ENCODE measurements at regions not wholly inside any gene's neighbourhood (a gene's known extent, or its start where the extent isn't known, plus 50 kb on each side); places are given as distances from the start of the nearest gene placed in this dataset.
A peak's percentile ranks its signal among the peaks of the same experiment; 100 is the strongest.

DNA sequence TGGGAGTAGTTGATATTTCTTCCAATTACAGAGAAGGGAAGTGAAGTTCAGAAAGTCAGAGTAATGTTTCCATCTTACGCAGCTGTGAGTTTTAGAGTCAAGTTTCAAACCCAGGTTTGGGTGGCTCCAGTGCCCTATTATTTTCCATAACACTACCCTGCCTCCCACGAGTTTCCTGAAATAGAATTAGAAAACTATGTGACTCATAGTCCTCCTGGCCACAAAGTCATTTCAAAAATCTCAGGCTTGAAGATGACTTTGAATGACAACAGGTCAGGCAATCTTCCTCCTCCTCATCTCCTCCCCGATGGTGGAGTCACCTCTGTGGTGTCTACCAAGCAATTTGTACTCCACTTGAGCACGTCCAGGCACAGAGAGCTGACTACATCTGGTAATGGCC is 212.3 kb upstream of the TRIB2 start:
- Histone ChIP-seq H3K9ac (ENCODE audit: low read length) (no peak overlapping the region), H3K27me3 (ENCODE audit: insufficient read depth, low read length) (no peaks in the 10 kb centered on the region), H3K79me2 (ENCODE audit: insufficient read depth, low read length) (no peaks in the 10 kb centered on the region), H4K20me1 (ENCODE audit: insufficient read depth) (no peaks in the 10 kb centered on the region), H2AFZ (ENCODE audit: low read depth, low read length, poor library complexity, severe bottlenecking) (no peak overlapping the region), H3K4me2 (ENCODE audit: low read length) (peak overlapping the region; percentile 55), H3K9me3 (ENCODE audit: control insufficient read depth in 1 of 2, insufficient read depth in 1 of 2, low read depth in 1 of 2, low read length in 2 of 2) (no peaks in the 10 kb centered on the region), H3K36me3 (ENCODE audit: control insufficient read depth in 1 of 2, insufficient read depth in 2 of 2, low read length in 2 of 2) (no peaks in the 10 kb centered on the region), H3K4me3 (replicated peaks in 1 of 2; ENCODE audit: low read depth in 1 of 2, low read length in 2 of 2) (no peak overlapping the region), H3K27ac (ENCODE audit: low read depth, low read length) (no peak overlapping the region), H3K9me2 (ENCODE audit: insufficient read depth) (no peaks in the 10 kb centered on the region), H3K4me1 (ENCODE audit: control insufficient read depth in 1 of 2, insufficient read depth in 2 of 2, low read length in 2 of 2) (peaks cover 0 to 11% of the 10 kb centered on the region in 2 experiments; a peak in 3 of 4 replicates)
- ChIA-PET CTCF (no interaction called here), RAD21 (ENCODE audit: low non-redundant PET in 1 of 2, low total read pairs in 2 of 2, uncharacterized antibody in 2 of 2, unreplicated experiment in 2 of 2) (no interaction called here), POLR2A (no interaction called here)
- BruUV-seq (replicated peaks), result no TSS peak
- ATAC-seq, result no peak
- DNase-seq (ENCODE audit: low read depth, low spot score), result no peak
- intact Hi-C loops (cut with micrococcal nuclease), result no loop called here
- no peak for TF ChIP-seq ELF1 (IDR thresholded peaks at IDR 0.05; ENCODE audit: borderline replicate concordance, low read depth)
- TF ChIP-seq POLR2AphosphoS5 (IDR thresholded peaks at IDR 0.05; ENCODE audit: low read depth, low read length), result no peak
- peak; percentile 50; the same call in 1 of the 2 replicates for TF ChIP-seq EGR1 (IDR thresholded peaks at IDR 0.05; ENCODE audit: low read depth)
- TF ChIP-seq CTCF (IDR thresholded peaks at IDR 0.05 in 2 of 3, conservative IDR thresholded peaks at IDR 0.05 in 1 of 3; ENCODE audit: borderline replicate concordance in 1 of 3, insufficient read depth in 1 of 3, low read depth in 2 of 3, low read length in 2 of 3), result no peak
- peak; percentile 11; the same call in 1 of the 2 replicates for TF ChIP-seq FOSL1 (IDR thresholded peaks at IDR 0.05; ENCODE audit: low read depth)

DNA sequence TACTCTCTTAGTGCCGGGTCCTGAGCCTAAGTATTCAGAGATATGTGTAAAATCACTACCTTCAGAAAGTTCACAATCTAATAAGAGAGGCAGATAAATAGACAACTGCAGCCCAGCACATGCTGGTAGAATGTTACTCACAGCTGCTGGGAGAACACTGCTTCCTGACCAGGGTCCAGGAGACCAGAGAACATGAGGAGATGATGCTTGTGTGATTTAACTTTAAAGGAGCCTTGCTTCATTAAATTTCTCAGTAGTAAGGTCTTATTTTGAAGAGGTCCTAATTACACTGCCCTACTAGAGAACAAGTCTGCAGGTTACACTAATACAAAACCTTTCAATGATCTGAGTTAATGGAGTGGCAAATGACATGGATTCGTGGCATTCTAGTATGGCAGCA is 209.9 kb upstream of the TRIB2 start:
- Histone ChIP-seq H3K27ac (ENCODE audit: low read depth, low read length) (no peak overlapping the region), H3K9ac (ENCODE audit: low read length) (no peak overlapping the region), H3K9me2 (ENCODE audit: insufficient read depth) (no peaks in the 10 kb centered on the region), H3K9me3 (ENCODE audit: control insufficient read depth in 1 of 2, insufficient read depth in 1 of 2, low read depth in 1 of 2, low read length in 2 of 2) (no peaks in the 10 kb centered on the region), H3K4me1 (ENCODE audit: control insufficient read depth in 1 of 2, insufficient read depth in 2 of 2, low read length in 2 of 2) (peaks cover 0 to 11% of the 10 kb centered on the region in 2 experiments; a peak in 3 of 4 replicates), H4K20me1 (ENCODE audit: insufficient read depth) (no peaks in the 10 kb centered on the region), H2AFZ (ENCODE audit: low read depth, low read length, poor library complexity, severe bottlenecking) (no peak overlapping the region), H3K36me3 (ENCODE audit: control insufficient read depth in 1 of 2, insufficient read depth in 2 of 2, low read length in 2 of 2) (no peaks in the 10 kb centered on the region), H3K27me3 (ENCODE audit: insufficient read depth, low read length) (no peaks in the 10 kb centered on the region), H3K79me2 (ENCODE audit: insufficient read depth, low read length) (no peaks in the 10 kb centered on the region), H3K4me2 (ENCODE audit: low read length) (no peak overlapping the region), H3K4me3 (replicated peaks in 1 of 2; ENCODE audit: low read depth in 1 of 2, low read length in 2 of 2) (no peak overlapping the region)
- ChIA-PET RAD21 (ENCODE audit: low non-redundant PET in 1 of 2, low total read pairs in 2 of 2, uncharacterized antibody in 2 of 2, unreplicated experiment in 2 of 2) (no interaction called here), CTCF (no interaction called here), POLR2A (no interaction called here)
- ATAC-seq (no peak), DNase-seq (ENCODE audit: low read depth, low spot score) (no peak)
- TF ChIP-seq RAD21 (IDR thresholded peaks at IDR 0.05; ENCODE audit: low read depth) (no peak), ZFX (IDR thresholded peaks at IDR 0.05) (no peak), CTCF (IDR thresholded peaks at IDR 0.05 in 2 of 3, conservative IDR thresholded peaks at IDR 0.05 in 1 of 3; ENCODE audit: borderline replicate concordance in 1 of 3, insufficient read depth in 1 of 3, low read depth in 2 of 3, low read length in 2 of 3) (no peak), CEBPB (IDR thresholded peaks at IDR 0.05; ENCODE audit: low read depth) (no peak), TCF7L2 (IDR thresholded peaks at IDR 0.05; ENCODE audit: borderline replicate concordance, extremely low read depth, insufficient read depth, insufficient read length) (no peak), SP1 (IDR thresholded peaks at IDR 0.05; ENCODE audit: low read depth) (no peak), FOSL1 (IDR thresholded peaks at IDR 0.05; ENCODE audit: low read depth) (no peak)
- intact Hi-C loops (cut with micrococcal nuclease), result no loop called here
- BruUV-seq (replicated peaks), result no TSS peak
